EL (cell line): ENCODE measurements at regions not wholly inside any gene's neighbourhood (a gene's known extent, or its start where the extent isn't known, plus 50 kb on each side); places are given as distances from the start of the nearest gene placed in this dataset.
"Not testable (repeated sequence)": the region's sequence is repeated elsewhere in the genome, so short reads cannot be mapped to it uniquely, and the experiment has no call there.

Experiments
- DNase-seq: peaks from one replicate; pipeline ENCODE4 v3.0.0-alpha.2; 2016

DNA sequence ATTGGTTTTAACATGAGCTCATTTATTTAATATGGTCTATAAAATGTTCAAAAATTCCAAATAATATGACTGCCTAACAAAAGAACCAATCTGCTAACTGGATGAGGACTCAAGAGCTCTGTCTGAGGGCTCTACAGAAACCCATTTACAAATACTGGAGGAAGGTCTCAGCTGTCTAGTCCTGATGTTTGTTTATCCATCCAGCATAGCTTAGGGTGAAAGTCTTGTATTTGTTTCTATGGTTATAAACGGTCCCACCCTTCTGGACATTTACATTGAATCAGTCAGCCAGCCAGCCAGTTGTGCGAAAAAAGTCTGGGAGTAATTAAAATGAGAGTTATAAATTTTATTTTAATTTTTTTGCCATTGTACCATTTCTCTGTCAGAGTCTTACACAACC, 220.7 kb downstream of the BMP4 start:
- no peak for DNase-seq

DNA sequence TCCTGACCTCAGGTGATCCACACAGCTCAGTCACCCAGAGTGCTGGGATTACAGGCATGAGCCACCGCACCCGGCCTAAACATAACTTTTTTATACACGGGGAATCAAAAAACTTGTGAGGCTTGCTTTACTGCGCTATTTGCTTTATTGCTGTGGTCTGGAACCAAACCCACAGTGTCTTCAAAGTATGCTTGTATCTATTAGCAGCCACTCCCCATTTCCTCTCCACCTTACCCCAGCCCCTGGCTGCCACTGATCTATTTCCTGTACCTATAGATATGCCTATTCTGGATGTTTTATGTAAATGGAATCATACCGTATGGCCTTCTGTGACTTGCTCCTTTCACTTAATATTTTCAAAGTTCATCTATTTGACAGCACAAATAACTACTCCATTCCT, 233.4 kb downstream of the BMP4 start:
- no peak for DNase-seq

DNA sequence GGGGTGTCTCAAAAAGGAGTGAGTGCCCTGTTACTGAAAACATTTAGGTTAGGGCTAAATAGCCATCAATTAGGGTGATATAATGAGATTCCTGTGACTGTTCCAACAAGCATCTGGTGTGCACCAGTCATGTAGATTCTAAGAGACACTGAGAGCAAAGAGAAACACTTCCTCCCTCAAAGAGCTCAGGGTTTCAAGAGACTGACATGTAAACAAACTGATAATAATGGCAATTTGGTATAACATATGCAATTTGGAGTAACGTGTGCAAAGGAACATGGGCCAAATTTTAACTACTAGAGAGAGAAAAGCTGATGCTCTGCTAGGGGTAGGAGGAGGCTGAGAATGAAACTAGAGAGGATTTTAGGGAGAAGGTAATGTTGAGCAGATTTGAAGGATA, 237.1 kb downstream of the BMP4 start:
- no peak for DNase-seq

DNA sequence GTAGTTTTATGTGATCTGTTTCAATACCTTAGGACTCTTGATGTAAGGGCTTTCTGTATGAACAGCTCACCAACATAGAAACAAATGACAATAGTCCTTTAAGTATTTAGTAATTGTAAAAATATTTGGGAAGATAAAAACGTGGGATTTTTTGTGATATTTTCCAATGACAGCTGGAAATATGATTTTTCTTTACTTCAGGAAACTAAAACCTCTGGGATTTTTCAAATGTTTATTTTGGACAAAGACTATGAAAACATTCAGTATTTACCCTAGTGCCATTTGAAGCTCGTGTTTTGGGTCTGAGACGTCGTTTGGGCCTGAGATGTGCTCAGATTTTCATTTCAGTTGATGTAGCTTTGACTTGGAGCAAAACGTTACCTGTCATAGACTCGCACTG, 240.0 kb downstream of the BMP4 start:
- DNase-seq: no peak

DNA sequence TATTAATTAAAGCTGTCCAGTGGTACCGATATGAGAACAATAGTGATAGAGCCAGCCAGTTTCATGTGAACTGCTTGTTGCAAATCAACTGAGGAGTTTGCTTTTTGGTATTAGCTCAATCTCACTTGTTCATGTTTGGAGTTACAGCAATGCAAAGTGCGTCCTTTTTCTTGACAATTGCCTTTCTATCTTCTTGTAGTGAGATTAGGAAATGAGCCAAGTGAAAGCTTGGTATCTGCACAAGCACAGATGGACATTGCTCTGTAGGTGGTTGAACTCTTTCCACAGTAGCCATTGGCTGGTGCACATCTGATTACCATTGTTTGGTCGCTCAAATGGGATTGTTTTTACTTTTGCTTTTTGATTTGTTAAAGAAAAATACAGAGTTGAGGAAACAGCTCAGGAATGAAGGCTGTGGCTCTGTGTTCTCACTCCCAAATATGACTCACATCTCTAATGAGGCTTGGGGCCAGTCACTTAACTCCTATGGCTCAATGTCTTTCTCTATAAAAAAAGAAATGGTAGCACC, 241.4 kb downstream of the BMP4 start:
- DNase-seq: peak; percentile 79

DNA sequence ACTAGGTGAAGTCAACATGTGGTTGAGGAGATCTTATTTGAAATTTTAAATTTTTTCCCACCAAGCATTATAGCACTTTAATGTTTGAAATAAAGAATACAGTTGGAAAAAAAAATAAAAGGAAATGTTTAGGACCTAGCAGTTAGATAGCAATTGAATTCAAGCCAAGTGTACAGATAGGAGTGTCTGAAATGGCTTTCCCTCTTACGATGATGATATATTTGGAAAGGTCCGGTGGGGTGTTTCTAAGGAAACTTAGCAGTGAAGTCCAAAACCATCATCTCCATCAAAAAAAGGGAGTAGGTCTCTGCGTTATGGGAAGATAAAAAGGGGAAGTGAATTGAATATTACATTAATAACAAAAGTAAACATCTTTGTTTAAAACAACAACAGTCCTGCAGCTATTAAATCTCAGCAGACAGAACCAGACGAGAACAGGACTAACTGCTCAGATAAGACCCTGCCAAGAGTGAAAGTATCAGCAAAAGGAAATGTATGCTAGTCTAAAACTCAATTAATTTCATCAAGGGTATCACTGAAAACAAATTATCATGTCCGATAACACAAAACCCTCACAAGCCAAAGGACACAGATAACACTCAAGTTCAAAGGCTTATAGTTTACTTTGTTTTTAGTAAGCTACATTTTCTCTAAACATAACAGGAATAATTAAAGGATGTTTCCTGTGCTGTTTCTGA, 242.0 kb downstream of the BMP4 start:
- DNase-seq: no peak

DNA sequence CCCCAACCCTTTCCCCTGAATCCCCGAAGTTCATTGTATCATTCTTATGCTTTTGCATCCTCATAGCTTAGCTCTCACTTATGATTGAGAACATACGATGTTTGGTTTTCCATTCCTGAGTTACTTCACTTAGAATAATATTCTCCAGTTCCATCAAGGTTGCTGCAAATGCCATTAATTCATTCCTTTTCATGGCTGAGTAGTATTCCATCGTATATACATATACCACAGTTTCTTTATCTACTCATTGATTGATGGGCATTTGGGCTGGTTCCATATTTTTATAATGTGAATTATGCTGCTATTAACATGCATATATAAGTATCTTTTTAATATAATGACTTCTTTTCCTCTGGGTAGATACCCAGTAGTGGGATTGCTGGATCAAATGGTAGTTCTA, 243.7 kb downstream of the BMP4 start:
- DNase-seq: not testable (repeated sequence)

DNA sequence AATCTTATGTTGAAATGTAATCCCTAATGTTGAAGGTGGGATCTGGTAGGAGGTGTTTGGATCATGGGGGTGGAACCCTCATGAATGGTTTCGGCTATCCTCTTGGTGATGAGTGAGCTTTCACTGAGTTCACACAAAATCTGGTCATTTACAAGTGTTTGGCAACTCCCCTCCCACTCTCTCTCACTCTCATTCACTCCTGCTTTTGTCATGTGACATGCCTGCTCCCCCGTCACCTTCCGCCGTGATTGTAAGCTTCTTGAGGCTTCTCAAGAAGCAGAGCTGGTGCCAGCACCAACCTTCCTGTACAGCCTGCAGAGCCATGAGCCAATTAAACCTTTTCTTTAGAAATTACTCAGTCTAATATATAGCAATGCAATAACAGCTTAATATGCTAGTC, 245.4 kb downstream of the BMP4 start:
- DNase-seq: no peak

DNA sequence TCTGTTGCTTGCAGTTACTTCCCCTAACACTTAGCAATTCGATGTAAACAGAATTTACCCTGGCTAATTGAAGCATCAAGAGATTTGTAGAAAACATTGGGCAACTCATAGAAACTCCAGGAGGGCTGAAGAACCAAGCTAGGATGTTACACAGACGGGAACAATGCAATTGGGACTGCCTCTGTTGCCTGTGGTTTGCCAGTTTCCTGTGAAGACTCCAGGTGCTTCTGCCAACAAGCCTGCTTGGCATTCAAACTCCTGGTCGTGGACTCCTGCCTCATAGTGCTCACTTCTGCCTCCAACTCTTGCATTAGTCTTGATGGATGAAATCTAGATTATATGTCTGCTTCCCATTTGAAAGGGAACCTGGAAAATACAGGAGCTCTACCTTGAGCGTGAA, 246.0 kb downstream of the BMP4 start:
- DNase-seq: no peak

DNA sequence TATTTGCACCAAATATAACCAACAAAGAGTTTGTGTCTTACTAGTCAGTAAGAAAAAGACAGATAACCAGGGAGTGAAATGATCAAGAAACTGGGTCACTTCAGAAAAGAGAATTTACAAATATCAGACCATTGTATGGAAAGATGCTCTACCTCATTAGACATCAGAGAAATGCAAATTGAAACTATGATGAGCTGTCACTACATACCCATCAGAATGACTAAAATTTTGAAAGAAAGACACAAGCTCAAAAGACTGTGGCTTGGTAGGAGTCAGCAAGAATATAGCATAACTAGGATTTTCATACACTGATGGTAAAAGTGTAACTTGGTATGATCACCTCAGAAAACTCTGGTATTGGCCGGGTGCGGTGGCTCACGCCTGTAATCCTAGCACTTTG, 247.2 kb downstream of the BMP4 start:
- no peak for DNase-seq

DNA sequence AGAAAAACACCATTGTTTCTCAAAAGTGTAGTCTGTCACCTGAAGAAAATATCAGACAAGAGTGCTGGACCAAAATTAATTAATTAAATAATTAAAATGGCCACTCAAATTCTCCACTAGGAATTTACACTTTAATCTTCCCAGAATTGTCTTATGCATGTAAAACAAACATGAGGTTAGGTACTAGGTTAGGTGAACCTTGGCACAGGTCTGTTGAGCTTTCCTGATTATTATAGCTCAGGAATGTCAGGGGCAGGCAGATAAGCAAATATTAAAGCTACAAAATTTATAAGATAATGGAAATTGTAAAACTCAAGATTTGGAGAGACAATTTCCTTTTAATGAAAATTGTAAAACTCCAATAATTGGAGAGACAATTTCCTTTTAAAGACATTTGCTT, 253.2 kb downstream of the BMP4 start:
- no peak for DNase-seq

DNA sequence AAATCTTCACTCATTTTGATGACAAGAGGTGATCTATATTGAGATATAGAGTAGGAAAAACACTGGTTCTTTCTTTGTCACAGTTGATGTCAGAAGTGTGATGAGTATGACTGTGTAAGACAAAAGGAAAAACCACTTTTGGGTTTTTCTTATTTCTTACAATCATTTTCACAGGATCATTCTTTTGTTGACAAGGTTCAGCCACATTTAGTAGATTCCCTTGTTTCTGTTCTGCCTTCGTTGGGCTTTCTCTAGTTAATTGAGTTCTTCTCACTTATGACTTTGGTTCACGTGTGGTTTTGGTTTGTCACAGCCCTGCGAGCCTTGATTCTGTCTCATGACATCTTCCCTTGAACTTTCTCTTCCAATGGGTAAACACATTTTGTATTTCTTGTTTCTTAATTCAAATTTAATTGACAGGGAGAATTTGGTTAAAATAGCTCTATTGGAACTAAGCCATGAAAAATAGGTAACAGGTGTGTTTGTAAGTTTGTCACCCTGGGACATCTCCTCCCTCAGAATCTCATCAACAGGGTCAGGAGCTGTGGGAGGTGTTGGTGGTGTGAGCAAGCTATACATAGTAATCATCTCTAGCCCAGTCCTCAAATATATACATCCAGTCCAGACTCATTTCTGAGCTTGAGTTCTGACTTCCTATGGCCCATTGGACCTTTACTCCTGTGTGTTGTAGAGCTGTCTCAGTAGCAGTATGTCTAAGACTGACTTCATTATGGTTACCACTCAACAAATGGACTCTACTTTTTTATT, 255.3 kb downstream of the BMP4 start:
- DNase-seq: no peak

DNA sequence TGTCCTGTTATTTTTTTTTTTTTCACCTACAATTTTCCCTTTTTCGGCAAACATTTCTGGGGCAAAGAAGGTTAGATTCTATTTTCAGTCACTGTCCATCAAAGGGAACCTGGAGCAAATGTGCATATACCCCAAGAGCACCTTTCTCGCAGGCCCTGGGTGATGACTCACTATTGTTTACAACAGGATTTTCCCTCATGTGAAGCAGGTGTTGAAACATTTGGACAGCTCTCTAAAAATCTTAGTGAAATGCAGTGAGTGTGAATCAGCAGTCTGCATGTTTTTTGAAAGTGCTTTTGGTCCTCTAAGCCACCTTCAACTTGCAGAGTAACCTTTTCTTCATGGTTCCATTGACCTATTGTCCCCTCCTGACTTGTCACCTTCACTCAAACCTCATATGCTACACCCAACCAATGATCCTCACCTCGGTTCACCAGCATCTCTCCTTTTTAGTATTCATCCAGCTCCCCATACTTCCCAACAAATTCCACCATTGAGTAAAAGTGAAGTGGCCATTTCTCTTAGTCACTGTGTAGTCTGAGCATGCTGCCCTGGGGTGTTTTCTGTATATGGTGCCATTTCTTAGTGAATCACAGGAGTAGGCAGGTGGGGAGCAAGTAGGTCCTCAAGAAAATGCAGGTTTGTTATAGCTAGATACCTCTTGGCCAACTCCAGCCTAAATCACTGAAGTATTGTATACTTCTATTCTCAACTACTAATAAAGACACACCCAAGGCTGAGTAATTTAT, 260.2 kb downstream of the BMP4 start:
- DNase-seq: no peak

DNA sequence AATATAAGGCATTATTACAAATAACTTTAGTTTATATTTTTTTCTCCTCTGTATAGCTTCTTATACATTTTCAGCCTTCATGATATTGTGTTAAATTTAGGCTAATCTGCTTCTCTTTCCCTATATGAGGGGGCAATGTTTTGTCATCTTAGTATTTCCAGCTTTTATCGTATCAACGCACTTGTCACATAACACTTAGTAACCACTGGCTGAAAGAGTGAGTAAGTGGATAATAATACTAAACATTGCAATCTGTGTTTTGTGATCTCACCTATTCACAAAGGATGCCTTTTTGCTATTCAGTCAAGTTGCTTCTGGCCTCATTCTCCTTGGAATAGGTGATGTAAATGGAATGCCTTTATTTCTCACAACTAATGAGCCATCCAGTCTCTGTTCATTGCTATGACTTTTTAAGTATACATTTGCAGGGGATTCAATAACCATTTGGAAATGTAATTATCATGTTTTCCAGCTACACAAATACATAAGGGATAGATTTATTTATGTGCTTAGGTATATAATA, 260.9 kb downstream of the BMP4 start:
- DNase-seq: no peak

DNA sequence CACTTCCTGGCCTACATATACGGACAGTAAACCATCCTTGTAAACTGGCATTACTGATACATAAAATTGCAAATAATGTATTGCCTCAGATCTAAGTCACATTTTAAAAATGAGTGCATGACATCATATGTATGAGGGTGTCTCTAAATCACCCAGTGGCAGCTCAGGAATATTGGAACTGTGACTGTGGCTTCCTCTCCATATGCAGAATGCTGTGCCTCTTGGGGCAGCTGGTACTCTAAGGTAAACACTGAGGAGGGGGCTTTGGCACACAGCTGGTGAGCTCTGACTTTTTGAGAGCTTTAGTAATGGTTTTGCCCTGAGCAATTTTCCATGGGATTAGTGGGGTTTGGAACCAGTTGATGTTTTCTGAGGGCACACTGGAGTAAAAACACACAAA, 263.7 kb downstream of the BMP4 start:
- no peak for DNase-seq

DNA sequence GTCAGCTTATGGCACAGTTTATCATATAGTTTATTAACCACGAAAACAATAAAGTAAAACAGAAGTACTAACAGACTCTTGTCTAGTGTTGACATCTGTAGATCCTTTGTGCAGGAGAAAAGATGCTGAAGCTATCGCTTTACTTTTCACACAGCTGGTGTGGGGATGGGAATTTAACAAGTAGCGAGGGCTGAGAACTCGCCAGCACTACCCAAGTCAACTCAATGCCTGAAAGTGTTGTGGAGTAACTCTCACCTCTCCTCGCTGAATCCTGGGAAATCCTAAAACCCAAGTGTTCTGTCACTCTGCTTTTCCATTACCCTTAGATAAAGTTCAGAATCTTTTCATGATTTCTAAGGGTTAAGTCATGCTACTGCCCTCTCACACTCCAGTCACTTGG, 264.2 kb downstream of the BMP4 start:
- no peak for DNase-seq

DNA sequence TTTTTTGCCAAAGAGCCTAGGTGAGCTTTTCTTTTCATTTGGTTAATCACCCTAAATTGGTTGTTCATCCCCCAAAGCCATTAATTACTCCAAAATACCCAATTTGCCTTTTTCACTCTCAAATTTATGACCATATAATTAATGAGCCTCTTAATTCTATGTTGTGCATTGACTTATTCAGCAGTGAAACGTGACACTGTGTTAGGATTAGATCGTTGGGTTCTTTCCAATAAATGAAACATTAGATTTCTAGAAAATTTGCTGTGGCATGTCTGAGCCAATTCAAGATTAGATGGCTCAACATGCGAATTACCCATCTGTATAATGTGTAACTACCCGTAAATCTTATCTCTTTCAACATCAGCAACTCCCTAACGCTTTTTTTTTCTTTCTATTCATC, 273.4 kb downstream of the BMP4 start:
- no peak for DNase-seq

DNA sequence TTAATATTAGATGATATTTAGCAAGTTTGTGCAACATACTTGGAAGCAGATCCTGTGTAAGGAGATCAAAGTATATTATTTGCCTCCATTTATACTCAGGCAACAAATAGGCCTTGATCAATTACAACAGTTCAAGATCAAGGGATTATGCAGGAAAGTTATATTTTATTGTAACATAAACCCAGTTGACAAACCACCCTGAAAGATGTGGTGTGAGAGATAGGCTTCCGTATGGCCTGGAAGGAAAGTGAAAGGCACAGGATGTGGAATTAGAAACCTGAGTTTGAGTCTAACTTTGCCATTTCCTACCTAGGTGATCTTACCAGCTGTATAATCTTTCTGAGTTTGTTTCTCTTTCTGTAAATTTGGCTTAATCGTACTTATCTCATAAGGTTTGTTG, 284.1 kb downstream of the BMP4 start:
- no peak for DNase-seq

DNA sequence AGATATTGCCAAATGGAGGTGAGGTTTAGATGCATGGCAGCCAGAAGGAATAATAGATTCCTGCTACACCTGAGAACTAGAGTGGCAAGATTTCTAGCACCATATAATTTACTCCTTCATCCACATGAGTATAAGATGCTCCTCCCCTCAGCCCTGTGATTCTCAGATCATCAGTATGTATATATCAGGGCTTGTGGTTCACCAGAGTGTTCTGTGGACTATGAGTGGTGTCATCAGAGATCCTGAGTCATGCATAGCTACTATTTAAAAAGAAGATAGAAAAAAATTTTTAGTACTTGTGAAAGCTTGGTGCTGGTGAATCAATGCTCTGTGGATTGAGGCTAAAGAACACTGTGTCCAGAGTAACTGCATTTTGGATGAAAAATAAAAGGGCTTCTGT, 285.9 kb downstream of the BMP4 start:
- peak; percentile 85 for DNase-seq

DNA sequence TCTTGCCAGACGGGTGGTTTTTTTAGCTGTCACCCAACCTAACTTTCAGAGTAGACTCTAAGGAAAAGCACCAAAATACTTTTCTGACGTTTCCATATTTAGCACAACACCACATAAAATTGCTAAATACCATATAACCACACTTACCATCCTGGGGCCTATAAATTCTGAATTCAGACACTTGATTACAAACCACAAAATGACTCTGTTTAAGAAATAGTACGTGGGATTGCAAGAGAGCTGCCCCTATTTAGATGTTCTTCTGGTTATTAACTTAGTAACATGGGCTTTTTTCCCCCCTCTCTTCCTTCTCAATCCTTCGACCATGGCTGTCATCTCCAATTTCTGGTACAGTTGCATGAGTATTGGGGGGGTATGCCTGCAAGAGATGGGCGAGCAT, 287.7 kb downstream of the BMP4 start:
- DNase-seq: peak; percentile 38

DNA sequence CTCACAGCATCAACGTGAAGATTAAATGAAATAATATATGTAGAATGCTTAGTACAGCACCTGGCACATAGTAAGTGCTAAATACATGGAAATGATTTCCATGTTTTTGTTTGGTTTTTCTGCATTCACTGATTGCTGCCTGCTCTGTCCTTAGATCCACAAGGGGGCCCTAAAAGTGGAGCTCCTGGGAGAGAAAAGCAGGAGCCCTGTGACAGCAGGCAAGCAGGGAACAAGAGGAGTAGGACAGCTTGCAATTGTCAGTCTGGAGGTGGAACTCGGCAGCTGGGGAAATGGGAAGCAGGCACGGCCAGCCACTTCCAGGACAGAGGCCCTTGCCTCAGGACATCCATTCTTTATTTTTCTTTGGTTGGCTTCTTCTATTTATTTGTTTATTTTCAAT, 292.9 kb downstream of the BMP4 start:
- peak; percentile 52 for DNase-seq

DNA sequence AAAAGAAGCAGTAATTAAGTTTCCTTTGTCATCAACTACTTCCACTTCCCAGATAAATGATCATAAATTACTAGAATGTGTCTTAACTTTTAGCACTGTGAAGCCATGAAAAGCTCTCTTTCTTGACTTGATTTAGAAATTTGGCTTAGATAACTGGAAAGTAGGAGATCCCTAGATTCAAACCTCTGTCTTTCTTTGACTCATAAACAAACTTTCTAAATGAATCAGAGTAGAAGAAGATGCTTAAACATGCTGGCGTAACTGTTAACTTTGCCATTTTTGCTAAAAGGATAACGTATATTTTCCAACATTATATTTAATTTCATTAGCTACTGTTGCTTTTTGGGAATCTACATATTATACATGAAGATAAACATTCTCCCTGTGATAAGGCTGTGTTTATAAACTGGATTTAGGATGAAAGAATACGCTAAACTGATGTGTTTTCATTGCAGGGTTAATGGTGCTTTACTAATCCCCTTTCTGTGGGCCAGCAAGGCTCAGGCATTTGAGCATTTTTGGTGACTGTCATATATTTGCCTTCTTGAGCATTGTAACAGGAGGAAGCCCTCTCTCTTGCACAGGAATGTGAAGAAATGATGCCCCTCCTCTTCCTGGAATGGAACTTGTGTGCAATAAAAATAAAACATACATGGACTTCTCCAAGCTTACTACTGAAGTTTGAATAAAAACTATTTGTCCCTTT, 301.4 kb downstream of the BMP4 start:
- DNase-seq: no peak

DNA sequence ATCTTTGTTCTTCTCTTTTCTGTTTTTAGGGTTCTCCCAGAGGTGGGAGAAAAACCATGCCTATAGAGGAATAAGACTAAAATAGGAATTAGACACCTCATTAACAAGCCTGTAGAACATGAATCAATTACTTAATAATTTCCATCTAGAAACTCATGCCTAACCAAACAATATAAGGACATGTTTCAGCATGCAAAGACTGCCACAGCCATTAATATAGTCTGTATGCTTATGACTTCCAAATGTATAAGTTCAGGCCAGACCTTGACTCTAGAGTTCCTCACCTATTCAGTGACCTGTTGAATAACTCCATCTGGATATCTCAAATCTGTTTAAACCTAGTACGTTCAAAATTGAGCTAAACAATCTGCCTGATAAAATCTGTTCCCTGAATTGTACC, 304.6 kb downstream of the BMP4 start:
- DNase-seq: no peak
